ENCODE measurements at regions not wholly inside any gene's neighbourhood (a gene's known extent, or its start where the extent isn't known, plus 50 kb on each side); places are given as distances from the start of the nearest gene placed in this dataset.

GRCh38 chr4:131367441-131367840, 1781.7 kb upstream of the PCDH10 start:
- TF ChIP-seq, protein P1, sequence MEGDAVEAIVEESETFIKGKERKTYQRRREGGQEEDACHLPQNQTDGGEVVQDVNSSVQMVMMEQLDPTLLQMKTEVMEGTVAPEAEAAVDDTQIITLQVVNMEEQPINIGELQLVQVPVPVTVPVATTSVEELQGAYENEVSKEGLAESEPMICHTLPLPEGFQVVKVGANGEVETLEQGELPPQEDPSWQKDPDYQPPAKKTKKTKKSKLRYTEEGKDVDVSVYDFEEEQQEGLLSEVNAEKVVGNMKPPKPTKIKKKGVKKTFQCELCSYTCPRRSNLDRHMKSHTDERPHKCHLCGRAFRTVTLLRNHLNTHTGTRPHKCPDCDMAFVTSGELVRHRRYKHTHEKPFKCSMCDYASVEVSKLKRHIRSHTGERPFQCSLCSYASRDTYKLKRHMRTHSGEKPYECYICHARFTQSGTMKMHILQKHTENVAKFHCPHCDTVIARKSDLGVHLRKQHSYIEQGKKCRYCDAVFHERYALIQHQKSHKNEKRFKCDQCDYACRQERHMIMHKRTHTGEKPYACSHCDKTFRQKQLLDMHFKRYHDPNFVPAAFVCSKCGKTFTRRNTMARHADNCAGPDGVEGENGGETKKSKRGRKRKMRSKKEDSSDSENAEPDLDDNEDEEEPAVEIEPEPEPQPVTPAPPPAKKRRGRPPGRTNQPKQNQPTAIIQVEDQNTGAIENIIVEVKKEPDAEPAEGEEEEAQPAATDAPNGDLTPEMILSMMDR (IDR thresholded peaks at IDR 0.05) = no peak
- TF ChIP-seq POLR2A (IDR thresholded peaks at IDR 0.05) = no peak

Measured in right lobe of liver (tissue), 4 donors.